CD14-positive monocyte (primary cell): ENCODE measurements at regions not wholly inside any gene's neighbourhood (a gene's known extent, or its start where the extent isn't known, plus 50 kb on each side); places are given as distances from the start of the nearest gene placed in this dataset.

Experiments used
- DNase-seq, 3 donors: peaks; one replicate each; pipeline ENCODE4 v3.0.0-alpha.2; 2011 to 2022
- H2AFZ ChIP-seq: 2 replicates; pipeline ENCODE4 v1.6.0; 2012; ENCODE audit warnings: mild to moderate bottlenecking, low read depth, low read length, inconsistent platforms; ENCODE audit not compliant: insufficient read depth, poor library complexity, severe bottlenecking
- H3K27ac ChIP-seq, 2 donors: 1 replicate in 1 of 2; 2 replicates in 1 of 2; pipeline ENCODE4 v1.5.1; 2012 to 2013; ENCODE audit warnings: low read length in 2 of 2, control low read depth in 1 of 2, inconsistent platforms in 1 of 2, low read depth in 1 of 2, mild to moderate bottlenecking in 1 of 2
- H3K27me3 ChIP-seq, 2 donors: one replicate each; pipeline versions ENCODE4 v1.6.0 to v1.6.1; 2011 to 2013; ENCODE audit warnings: low read length in 2 of 2; ENCODE audit not compliant: control insufficient read depth in 2 of 2, insufficient read depth in 2 of 2
- H3K36me3 ChIP-seq, 2 donors: replicated peaks in 1 of 2; 1 replicate in 1 of 2; 2 replicates in 1 of 2; pipeline versions ENCODE4 v1.5.1 to v1.6.1; 2012 to 2013; ENCODE audit warnings: low read length in 2 of 2, control low read depth in 1 of 2, inconsistent platforms in 1 of 2, mild to moderate bottlenecking in 1 of 2; ENCODE audit not compliant: insufficient read depth in 2 of 2, control insufficient read depth in 1 of 2
- H3K4me1 ChIP-seq, 2 donors: 1 replicate in 1 of 2; 2 replicates in 1 of 2; pipeline versions ENCODE4 v1.5.1 to v1.6.1; 2012 to 2013; ENCODE audit warnings: low read length in 2 of 2, control low read depth in 1 of 2, inconsistent platforms in 1 of 2, mild to moderate bottlenecking in 1 of 2, moderate library complexity in 1 of 2; ENCODE audit not compliant: insufficient read depth in 2 of 2, control insufficient read depth in 1 of 2
- H3K4me2 ChIP-seq: replicated peaks from 2 replicates; pipeline ENCODE3; 2012; ENCODE audit warnings: low read length, moderate library complexity, mild to moderate bottlenecking; ENCODE audit not compliant: poor library complexity, severe bottlenecking; ENCODE audit errors: extremely low read depth
- H3K4me3 ChIP-seq, 3 experiments: fragments of 200-600 bp in 1 of 3; sonication (generic) in 1 of 3; replicated peaks in 1 of 3; 1 replicate in 2 of 3; 2 replicates in 1 of 3; pipeline ENCODE4 v1.5.1; 2011 to 2013; ENCODE audit warnings: low read length in 3 of 3, mild to moderate bottlenecking in 3 of 3, control low read depth in 2 of 3, low read depth in 2 of 3, inconsistent platforms in 1 of 3, moderate library complexity in 1 of 3
- H3K79me2 ChIP-seq: 2 replicates; pipeline ENCODE4 v1.6.0; 2012; ENCODE audit warnings: mild to moderate bottlenecking, control low read depth, inconsistent platforms, low read length, moderate library complexity; ENCODE audit not compliant: insufficient read depth
- H3K9ac ChIP-seq: 2 replicates; pipeline ENCODE4 v1.6.0; 2017; ENCODE audit warnings: low read length, mild to moderate bottlenecking; ENCODE audit not compliant: insufficient read depth, poor library complexity, severe bottlenecking
- H3K9me3 ChIP-seq, 2 donors: replicated peaks in 1 of 2; 1 replicate in 1 of 2; 2 replicates in 1 of 2; pipeline versions ENCODE4 v1.5.1 to v1.6.1; 2012 to 2013; ENCODE audit warnings: low read length in 2 of 2, control low read depth in 1 of 2; ENCODE audit not compliant: control insufficient read depth in 1 of 2, insufficient read depth in 1 of 2
- H4K20me1 ChIP-seq: 2 replicates; pipeline ENCODE4 v1.6.0; 2012; ENCODE audit warnings: mild to moderate bottlenecking, low read length, control low read depth, moderate library complexity; ENCODE audit not compliant: insufficient read depth
- H3K27ac Mint-ChIP-seq, 7 donors: one replicate each; pipeline ENCODE4 v1.8.0; 2020; ENCODE audit warnings: mild to moderate bottlenecking in 7 of 7, mixed read lengths in 7 of 7, moderate library complexity in 6 of 7, inconsistent platforms in 2 of 7
- H3K27me3 Mint-ChIP-seq, 3 donors: one replicate each; pipeline ENCODE4 v1.8.0; 2021 to 2022; ENCODE audit warnings: low read depth in 3 of 3, mild to moderate bottlenecking in 3 of 3, mixed read lengths in 3 of 3, moderate library complexity in 3 of 3, inconsistent platforms in 1 of 3
- H3K36me3 Mint-ChIP-seq, 2 donors: one replicate each; pipeline ENCODE4 v1.8.0; 2020; ENCODE audit warnings: mixed read lengths in 2 of 2, inconsistent platforms in 1 of 2, mild to moderate bottlenecking in 1 of 2
- H3K4me1 Mint-ChIP-seq: one replicate; pipeline ENCODE4 v1.8.0; 2020; ENCODE audit warnings: mild to moderate bottlenecking, mixed read lengths
- H3K4me3 Mint-ChIP-seq, 2 donors: one replicate each; pipeline ENCODE4 v1.8.0; 2020; ENCODE audit warnings: mild to moderate bottlenecking in 2 of 2, mixed read lengths in 2 of 2, moderate library complexity in 1 of 2
- H3K9me3 Mint-ChIP-seq, 7 donors: one replicate each; pipeline ENCODE4 v1.8.0; 2020 to 2022; ENCODE audit warnings: mixed read lengths in 7 of 7, mild to moderate bottlenecking in 6 of 7, moderate library complexity in 6 of 7, inconsistent platforms in 2 of 7
- CTCF ChIP-seq: fragments of 200-600 bp; IDR thresholded peaks from one replicate; pipeline ENCODE4 v1.8.0; 2022; ENCODE audit warnings: antibody characterized with exemption, mild to moderate bottlenecking
- WGBS: methylation state at CpG from one replicate; pipeline ENCODE4 v1.1.5; 2013; ENCODE audit warnings: missing lambda C conversion rate; ENCODE audit not compliant: insufficient coverage; 5-methylcytosine and 5-hydroxymethylcytosine counted together
- intact Hi-C, 2 donors: fragments of 100-400 bp; cut with micrococcal nuclease; formaldehyde crosslinking; loops; one replicate each; pipeline versions ENCODE4 v1.15.0 to v1.15.1; 2023

GRCh38 chr2:16327326-16327725 is 338.3 kb downstream of the CYRIA start:
- WGBS, result 84% methylated on average over 3 of the region's 4 CpGs
- no peaks in the 10 kb centered on the region for H3K9me3 Mint-ChIP-seq

GRCh38 chr2:16326711-16327300 is 338.8 kb downstream of the CYRIA start:
- Histone ChIP-seq H3K9ac (no peak overlapping the region), H3K27ac (no peak overlapping the region), H3K9me3 (no peaks in the 10 kb centered on the region), H3K4me1 (no peaks in the 10 kb centered on the region), H3K36me3 (no peaks in the 10 kb centered on the region), H2AFZ (no peak overlapping the region), H4K20me1 (no peaks in the 10 kb centered on the region), H3K4me2 (no peak overlapping the region), H3K4me3 (no peak overlapping the region), H3K27me3 (no peaks in the 10 kb centered on the region), H3K79me2 (no peaks in the 10 kb centered on the region)
- Mint-ChIP-seq H3K27me3 (no peaks in the 10 kb centered on the region), H3K27ac (no peak overlapping the region), H3K4me3 (no peak overlapping the region), H3K9me3 (no peaks in the 10 kb centered on the region), H3K36me3 (no peaks in the 10 kb centered on the region), H3K4me1 (no peaks in the 10 kb centered on the region)
- no peak for TF ChIP-seq CTCF
- intact Hi-C loops, result no loop called here
- no peak for DNase-seq
- WGBS, result no CpG with 5 or more reads among the region's 2 CpGs

More at GRCh38 chr2:16327326-16327725, 338.3 kb downstream of the CYRIA start:
- no peak overlapping the region for H3K4me3 Mint-ChIP-seq
- H3K9me3 ChIP-seq, result no peaks in the 10 kb centered on the region
- no peaks in the 10 kb centered on the region for H3K36me3 ChIP-seq
- no peaks in the 10 kb centered on the region for H4K20me1 ChIP-seq
- TF ChIP-seq CTCF, result no peak
- no peak overlapping the region for H3K4me3 ChIP-seq
- no peaks in the 10 kb centered on the region for H3K27me3 Mint-ChIP-seq
- no peaks in the 10 kb centered on the region for H3K4me1 Mint-ChIP-seq
- no peak for DNase-seq
- H3K79me2 ChIP-seq, result no peaks in the 10 kb centered on the region
- H3K9ac ChIP-seq, result no peak overlapping the region
- no peak overlapping the region for H3K27ac Mint-ChIP-seq
- intact Hi-C loops, result no loop called here
- no peak overlapping the region for H2AFZ ChIP-seq
- H3K4me2 ChIP-seq, result no peak overlapping the region
- no peaks in the 10 kb centered on the region for H3K36me3 Mint-ChIP-seq
- no peaks in the 10 kb centered on the region for H3K4me1 ChIP-seq
- no peaks in the 10 kb centered on the region for H3K27me3 ChIP-seq
- H3K27ac ChIP-seq, result no peak overlapping the region
